Hematopoietic multipotent progenitor cell treated with erythropoietin and hydrocortisone succinate and interleukin-3 and kit ligand, for 17 days (in vitro differentiated cells): ENCODE measurements at regions not wholly inside any gene's neighbourhood (a gene's known extent, or its start where the extent isn't known, plus 50 kb on each side); places are given as distances from the start of the nearest gene placed in this dataset.

ENCODE experiments used
- DNase-seq: peaks from one replicate; pipeline ENCODE4 v3.0.0-alpha.2; 2015; ENCODE audit warnings: low spot score

GRCh38 chr5:158159621-158160020 is 300.7 kb upstream of the CLINT1 start:
- no peak for DNase-seq

GRCh38 chr5:158155811-158156505 is 297.0 kb upstream of the CLINT1 start:
- DNase-seq = no peak

- DNase-seq = no peak
These were observed 296.1 kb upstream of the CLINT1 start for GRCh38 chr5:158155067-158155466.

- DNase-seq = no peak
These were observed 295.5 kb upstream of the CLINT1 start for GRCh38 chr5:158154226-158155005.

- no peak for DNase-seq
These were observed 294.6 kb upstream of the CLINT1 start for GRCh38 chr5:158153508-158153907.

GRCh38 chr5:158152136-158152535 is 293.2 kb upstream of the CLINT1 start:
- no peak for DNase-seq

GRCh38 chr5:158147227-158147626 is 288.3 kb upstream of the CLINT1 start:
- DNase-seq = no peak

GRCh38 chr5:158145827-158146226 is 286.9 kb upstream of the CLINT1 start:
- DNase-seq = no peak

GRCh38 chr5:158143081-158143480 is 284.1 kb upstream of the CLINT1 start:
- DNase-seq = no peak

GRCh38 chr5:158142156-158142555 is 283.2 kb upstream of the CLINT1 start:
- no peak for DNase-seq

GRCh38 chr5:158140120-158140731 is 281.3 kb upstream of the CLINT1 start:
- no peak for DNase-seq

- no peak for DNase-seq
These were observed 280.2 kb upstream of the CLINT1 start for GRCh38 chr5:158139161-158139560.

- DNase-seq = no peak
These were observed 276.8 kb upstream of the CLINT1 start for GRCh38 chr5:158135682-158136179.

GRCh38 chr5:158133369-158133768 is 274.4 kb upstream of the CLINT1 start:
- no peak for DNase-seq

- no peak for DNase-seq
These were observed 268.6 kb upstream of the CLINT1 start for GRCh38 chr5:158127536-158127935.

GRCh38 chr5:158126442-158127405 is 267.8 kb upstream of the CLINT1 start:
- no peak for DNase-seq

- no peak for DNase-seq
These were observed 265.8 kb upstream of the CLINT1 start for GRCh38 chr5:158124606-158125316.

GRCh38 chr5:158123595-158123994 is 264.6 kb upstream of the CLINT1 start:
- DNase-seq = no peak

GRCh38 chr5:158121678-158122077 is 262.7 kb upstream of the CLINT1 start:
- no peak for DNase-seq

- no peak for DNase-seq
These were observed 261.8 kb upstream of the CLINT1 start for GRCh38 chr5:158120760-158121159.
